HCT116 (cell line): ENCODE measurements at regions not wholly inside any gene's neighbourhood (a gene's known extent, or its start where the extent isn't known, plus 50 kb on each side); places are given as distances from the start of the nearest gene placed in this dataset.
"Not testable (repeated sequence)": the region's sequence is repeated elsewhere in the genome, so short reads cannot be mapped to it uniquely, and the experiment has no call there.

Experiments used
- ATAC-seq: fragments of 200-7000 bp; cut with Tn5 transposase; 2 replicates; pipeline ENCODE4 v1.9.1; 2020; ENCODE audit warnings: mild to moderate bottlenecking, moderate library complexity
- BruUV-seq: library from RNA; stranded (reverse); fragments of 400-500 nt; replicated peaks from 2 replicates; lab custom pipeline; 2021; lab: Mats Ljungman, UMichigan
- CTCF ChIA-PET: fragments of 300-600 bp; sonication (Branson Sonifier 250); formaldehyde crosslinking; loops from one replicate; lab custom pipeline; 2021; ENCODE audit warnings: antibody characterized with exemption; lab: Charles Lee
- POLR2A ChIA-PET: fragments of 300-600, 350-600 bp; sonication (Branson Sonifier 250); formaldehyde crosslinking; loops from one replicate; lab custom pipeline; 2021; ENCODE audit warnings: antibody characterized with exemption; lab: Charles Lee
- RAD21 ChIA-PET, 2 experiments: fragments of 300-600 bp; sonication (Branson Sonifier 250); formaldehyde crosslinking; loops; one replicate each; lab custom pipeline; 2023; ENCODE audit warnings: low total read pairs in 2 of 2; ENCODE audit not compliant: uncharacterized antibody in 2 of 2, unreplicated experiment in 2 of 2, low non-redundant PET in 1 of 2; lab: Charles Lee
- DNase-seq: peaks from one replicate; pipeline ENCODE4 v3.0.0-alpha.2; 2010; ENCODE audit warnings: low read depth, low spot score
- H2AFZ ChIP-seq: fragments of 200-600 bp; shearing (Covaris generic), sonication (generic); 2 replicates; pipeline ENCODE4 v1.6.1; 2017; ENCODE audit warnings: low read depth, mixed run types, mixed read lengths, antibody characterized with exemption, low read length; ENCODE audit not compliant: poor library complexity, severe bottlenecking
- H3K27ac ChIP-seq: 2 replicates; pipeline ENCODE4 v1.5.1; 2012; ENCODE audit warnings: low read depth, low read length
- H3K27me3 ChIP-seq: fragments of 200-600 bp; sonication (generic); 2 replicates; pipeline ENCODE4 v1.6.1; 2016; ENCODE audit warnings: mixed run types, low read length, mixed read lengths; ENCODE audit not compliant: insufficient read depth
- H3K36me3 ChIP-seq, 2 experiments: fragments of 200-500 bp in 1 of 2; fragments of 200-600 bp in 1 of 2; sonication (Bioruptor generic) in 1 of 2; sonication (generic) in 1 of 2; 2 replicates each; pipeline versions ENCODE4 v1.5.1 to v1.6.1; 2014 to 2016; ENCODE audit warnings: low read length in 2 of 2, inconsistent platforms in 1 of 2, mixed read lengths in 1 of 2, mixed run types in 1 of 2; ENCODE audit not compliant: insufficient read depth in 2 of 2, control insufficient read depth in 1 of 2
- H3K4me1 ChIP-seq, 2 experiments: fragments of 200-600 bp in 1 of 2; sonication (generic) in 1 of 2; 2 replicates each; pipeline versions ENCODE4 v1.5.1 to v1.6.1; 2012 to 2017; ENCODE audit warnings: low read length in 2 of 2, inconsistent platforms in 1 of 2, mild to moderate bottlenecking in 1 of 2, mixed read lengths in 1 of 2, mixed run types in 1 of 2, moderate library complexity in 1 of 2; ENCODE audit not compliant: insufficient read depth in 2 of 2, control insufficient read depth in 1 of 2
- H3K4me2 ChIP-seq: fragments of 200-600 bp; sonication (generic); 2 replicates; pipeline ENCODE4 v1.6.1; 2017; ENCODE audit warnings: mixed run types, low read length, mixed read lengths
- H3K4me3 ChIP-seq, 2 experiments: fragments of 200-600 bp in 1 of 2; sonication (generic) in 1 of 2; replicated peaks in 1 of 2; 2 replicates each; pipeline ENCODE4 v1.5.1; 2011 to 2016; ENCODE audit warnings: low read length in 2 of 2, control low read depth in 1 of 2, low read depth in 1 of 2, mild to moderate bottlenecking in 1 of 2, mixed read lengths in 1 of 2, mixed run types in 1 of 2
- H3K79me2 ChIP-seq: fragments of 200-600 bp; sonication (generic); 2 replicates; pipeline ENCODE4 v1.6.1; 2017; ENCODE audit warnings: mild to moderate bottlenecking, mixed run types, low read length, moderate library complexity, mixed read lengths; ENCODE audit not compliant: insufficient read depth
- H3K9ac ChIP-seq: fragments of 200-600 bp; sonication (generic); 2 replicates; pipeline ENCODE4 v1.6.1; 2016; ENCODE audit warnings: low read length, mixed read lengths
- H3K9me2 ChIP-seq: fragments of 200-600 bp; sonication (generic), shearing (Covaris generic); 2 replicates; pipeline ENCODE4 v1.6.1; 2017; ENCODE audit warnings: mixed run types, mild to moderate bottlenecking, moderate library complexity; ENCODE audit not compliant: insufficient read depth
- H3K9me3 ChIP-seq, 2 experiments: fragments of 200-500 bp in 1 of 2; fragments of 200-600 bp in 1 of 2; sonication (Bioruptor generic) in 1 of 2; sonication (generic) in 1 of 2; 2 replicates each; pipeline ENCODE4 v1.6.1; 2014 to 2017; ENCODE audit warnings: low read length in 2 of 2, mixed read lengths in 2 of 2, inconsistent platforms in 1 of 2, low read depth in 1 of 2, mild to moderate bottlenecking in 1 of 2, mixed run types in 1 of 2, moderate library complexity in 1 of 2; ENCODE audit not compliant: control insufficient read depth in 1 of 2, insufficient read depth in 1 of 2
- H4K20me1 ChIP-seq: fragments of 200-600 bp; sonication (generic), shearing (Covaris generic); 2 replicates; pipeline ENCODE4 v1.6.1; 2017; ENCODE audit warnings: mixed run types, mild to moderate bottlenecking, moderate library complexity; ENCODE audit not compliant: insufficient read depth
- CTCF ChIP-seq, 3 experiments: fragments of 200-600 bp in 1 of 3; sonication (generic) in 1 of 3; IDR thresholded peaks in 2 of 3; conservative IDR thresholded peaks in 1 of 3; 2 replicates each; pipeline ENCODE4 v1.5.1; 2012 to 2017; ENCODE audit warnings: low read depth in 2 of 3, low read length in 2 of 3, antibody characterized with exemption in 1 of 3, borderline replicate concordance in 1 of 3, control low read depth in 1 of 3, mild to moderate bottlenecking in 1 of 3, mixed read lengths in 1 of 3, mixed run types in 1 of 3, moderate library complexity in 1 of 3; ENCODE audit not compliant: insufficient read depth in 1 of 3
- EGR1 ChIP-seq: IDR thresholded peaks from 2 replicates; pipeline ENCODE4 v1.6.1; 2012; ENCODE audit warnings: low read depth
- ELF1 ChIP-seq: IDR thresholded peaks from 2 replicates; pipeline ENCODE4 v1.6.1; 2012; ENCODE audit warnings: low read depth, borderline replicate concordance
- POLR2AphosphoS5 ChIP-seq: IDR thresholded peaks from 2 replicates; pipeline ENCODE4 v1.6.1; 2011; ENCODE audit warnings: mild to moderate bottlenecking, low read depth, low read length, moderate library complexity
- RAD21 ChIP-seq: IDR thresholded peaks from 2 replicates; pipeline ENCODE4 v1.6.1; 2012; ENCODE audit warnings: low read depth, mild to moderate bottlenecking
- REST ChIP-seq: IDR thresholded peaks from 2 replicates; pipeline ENCODE4 v1.6.1; 2012; ENCODE audit warnings: low read depth
- SIN3A ChIP-seq: IDR thresholded peaks from 2 replicates; pipeline ENCODE4 v1.6.1; 2012; ENCODE audit warnings: low read depth
- YY1 ChIP-seq: IDR thresholded peaks from 2 replicates; pipeline ENCODE4 v1.6.1; 2011; ENCODE audit warnings: low read length, low read depth, moderate library complexity, mild to moderate bottlenecking; ENCODE audit not compliant: insufficient replicate concordance; ENCODE audit errors: extremely low read depth
- ZNF274 ChIP-seq: fragments of 200-500 bp; sonication (Bioruptor generic); IDR thresholded peaks from 2 replicates; pipeline ENCODE4 v1.6.1; 2014; ENCODE audit warnings: mild to moderate bottlenecking, low read depth, low read length, inconsistent platforms
- intact Hi-C: fragments of 100-400 bp; cut with micrococcal nuclease; formaldehyde crosslinking; loops from 2 replicates; pipeline ENCODE4 v1.10.0; 2022

- TF ChIP-seq REST (no peak), ZNF274 (no peak), YY1 (no peak), EGR1 (no peak), SIN3A (no peak), ELF1 (no peak), CTCF (IDR thresholded peaks at IDR 0.05 in 2 of 3, conservative IDR thresholded peaks at IDR 0.05 in 1 of 3; ENCODE audit: borderline replicate concordance in 1 of 3, insufficient read depth in 1 of 3, low read depth in 2 of 3, low read length in 2 of 3) (no peak), RAD21 (no peak), POLR2AphosphoS5 (no peak)
Measured at GRCh38 chr14:105760691-105761344, 234.4 kb downstream of the TMEM121 start (continued).

- POLR2A ChIA-PET, H3K27me3 ChIP-seq, ATAC-seq, H4K20me1 ChIP-seq, H3K9me2 ChIP-seq, BruUV-seq, H3K9me3 ChIP-seq, H3K27ac ChIP-seq, H3K4me1 ChIP-seq, H3K4me2 ChIP-seq, H3K9ac ChIP-seq, RAD21 ChIA-PET, H3K79me2 ChIP-seq, CTCF ChIA-PET, H2AFZ ChIP-seq, H3K4me3 ChIP-seq, DNase-seq, H3K36me3 ChIP-seq: not testable (repeated sequence)
- intact Hi-C loops = loop anchor here (2.0 kb wide), 1 partner anchor 145 kb away; no protein-coding TSS in a partner anchor
Measured at GRCh38 chr14:105761345-105761740, 235.0 kb downstream of the TMEM121 start.
